ENCODE measurements at regions not wholly inside any gene's neighbourhood (a gene's known extent, or its start where the extent isn't known, plus 50 kb on each side); places are given as distances from the start of the nearest gene placed in this dataset.

DNA sequence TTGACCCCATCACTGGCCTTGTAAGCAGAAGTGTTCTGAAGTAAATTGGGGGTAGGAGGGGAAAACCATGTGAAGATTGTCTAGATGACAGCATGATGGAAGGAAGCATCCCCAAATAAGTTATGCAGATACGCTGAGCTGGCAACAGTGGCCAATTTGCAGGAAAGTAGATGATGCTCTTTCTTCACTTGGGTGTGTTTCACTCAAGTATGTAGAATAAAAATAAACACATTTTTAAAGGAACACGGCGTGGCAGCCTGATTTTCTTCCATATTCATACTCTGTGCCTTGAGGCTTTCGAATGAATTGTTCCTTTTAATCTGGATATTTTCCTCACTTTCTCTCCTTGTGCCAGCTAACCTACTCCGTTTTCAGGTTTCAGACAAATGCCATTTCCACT lies 295.5 kb upstream of the DPYD start:
- TF ChIP-seq, protein P1, sequence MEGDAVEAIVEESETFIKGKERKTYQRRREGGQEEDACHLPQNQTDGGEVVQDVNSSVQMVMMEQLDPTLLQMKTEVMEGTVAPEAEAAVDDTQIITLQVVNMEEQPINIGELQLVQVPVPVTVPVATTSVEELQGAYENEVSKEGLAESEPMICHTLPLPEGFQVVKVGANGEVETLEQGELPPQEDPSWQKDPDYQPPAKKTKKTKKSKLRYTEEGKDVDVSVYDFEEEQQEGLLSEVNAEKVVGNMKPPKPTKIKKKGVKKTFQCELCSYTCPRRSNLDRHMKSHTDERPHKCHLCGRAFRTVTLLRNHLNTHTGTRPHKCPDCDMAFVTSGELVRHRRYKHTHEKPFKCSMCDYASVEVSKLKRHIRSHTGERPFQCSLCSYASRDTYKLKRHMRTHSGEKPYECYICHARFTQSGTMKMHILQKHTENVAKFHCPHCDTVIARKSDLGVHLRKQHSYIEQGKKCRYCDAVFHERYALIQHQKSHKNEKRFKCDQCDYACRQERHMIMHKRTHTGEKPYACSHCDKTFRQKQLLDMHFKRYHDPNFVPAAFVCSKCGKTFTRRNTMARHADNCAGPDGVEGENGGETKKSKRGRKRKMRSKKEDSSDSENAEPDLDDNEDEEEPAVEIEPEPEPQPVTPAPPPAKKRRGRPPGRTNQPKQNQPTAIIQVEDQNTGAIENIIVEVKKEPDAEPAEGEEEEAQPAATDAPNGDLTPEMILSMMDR (IDR thresholded peaks at IDR 0.05) = no peak
- ATAC-seq (ENCODE audit: low FRiP score) = no peak
- no peak for DNase-seq (ENCODE audit: low spot score)

DNA sequence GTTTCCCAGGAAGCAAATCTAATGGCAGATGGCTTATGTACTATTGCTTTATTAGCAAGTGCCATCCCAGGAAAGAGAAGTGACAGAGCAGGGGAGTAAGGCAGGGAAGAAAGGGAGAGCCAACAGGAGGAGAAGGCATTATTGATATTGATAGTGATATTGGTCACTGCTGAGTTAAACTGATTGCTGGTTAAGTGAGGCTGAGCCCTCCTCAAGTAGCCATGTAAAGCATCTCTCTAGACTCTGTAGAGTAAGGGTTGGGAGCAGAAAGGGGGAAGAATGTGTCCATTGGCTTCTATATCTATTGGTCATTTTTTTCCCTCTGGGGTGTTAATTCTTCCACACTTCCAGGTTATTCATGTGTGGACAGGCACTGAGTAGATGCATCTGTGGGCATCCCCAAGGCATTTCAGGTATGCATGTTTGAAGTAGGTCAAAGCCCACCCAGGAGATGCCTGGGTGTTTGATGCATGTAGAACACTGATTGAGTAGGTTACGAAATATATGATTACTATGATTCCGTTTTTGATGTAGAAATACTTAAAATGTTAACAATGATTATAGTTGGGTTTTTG lies 290.5 kb upstream of the DPYD start:
- TF ChIP-seq, protein P1 (IDR thresholded peaks at IDR 0.05) = no peak
- ATAC-seq (ENCODE audit: low FRiP score) = no peak
- no peak for DNase-seq (ENCODE audit: low spot score)

DNA sequence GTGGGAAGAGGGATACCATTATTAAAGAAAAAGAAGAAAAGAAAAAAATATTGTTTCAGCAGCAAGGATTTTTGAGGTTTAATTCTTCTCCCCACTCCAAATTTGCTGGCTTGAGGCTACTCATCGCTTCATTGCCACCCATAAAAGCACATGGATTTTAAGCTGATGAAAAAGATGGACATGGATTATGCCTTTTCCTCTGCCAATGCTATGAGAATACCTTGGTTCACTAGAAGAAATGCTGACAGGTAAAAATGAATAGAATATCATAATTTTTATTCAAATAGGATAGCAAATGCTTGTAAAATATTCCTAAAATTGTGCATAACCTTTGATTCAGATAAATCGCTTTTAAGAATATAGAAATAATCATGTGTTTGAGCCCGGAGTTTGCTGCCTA lies 289.7 kb upstream of the DPYD start:
- ATAC-seq (ENCODE audit: low FRiP score) = no peak
- TF ChIP-seq, protein P1 (IDR thresholded peaks at IDR 0.05) = no peak

DNA sequence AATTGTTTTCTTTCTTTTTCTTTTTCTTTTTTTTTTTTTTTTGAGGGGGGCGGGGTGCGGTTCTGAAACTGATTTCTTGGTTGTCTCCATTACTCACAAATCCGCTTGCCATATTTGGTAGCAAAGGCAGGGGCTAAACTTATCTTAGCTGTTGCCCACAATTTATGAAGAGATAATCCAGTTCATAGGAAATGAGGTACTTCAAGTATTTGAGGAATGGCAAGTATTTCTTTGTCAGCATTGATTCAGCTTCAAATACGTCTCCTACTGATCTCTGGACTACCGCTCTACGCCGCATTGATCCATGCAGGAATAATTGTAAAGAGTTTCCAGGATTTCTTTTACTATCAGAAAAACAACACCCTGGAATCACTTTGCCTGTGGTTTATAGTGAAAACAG lies 289.2 kb upstream of the DPYD start:
- ATAC-seq (ENCODE audit: low FRiP score) (no peak), DNase-seq (ENCODE audit: low spot score) (no peak)
- TF ChIP-seq, protein P1 (IDR thresholded peaks at IDR 0.05) = no peak

More for the DNA sequence above, 289.7 kb upstream of the DPYD start:
- no peak for DNase-seq (ENCODE audit: low spot score)

DNA sequence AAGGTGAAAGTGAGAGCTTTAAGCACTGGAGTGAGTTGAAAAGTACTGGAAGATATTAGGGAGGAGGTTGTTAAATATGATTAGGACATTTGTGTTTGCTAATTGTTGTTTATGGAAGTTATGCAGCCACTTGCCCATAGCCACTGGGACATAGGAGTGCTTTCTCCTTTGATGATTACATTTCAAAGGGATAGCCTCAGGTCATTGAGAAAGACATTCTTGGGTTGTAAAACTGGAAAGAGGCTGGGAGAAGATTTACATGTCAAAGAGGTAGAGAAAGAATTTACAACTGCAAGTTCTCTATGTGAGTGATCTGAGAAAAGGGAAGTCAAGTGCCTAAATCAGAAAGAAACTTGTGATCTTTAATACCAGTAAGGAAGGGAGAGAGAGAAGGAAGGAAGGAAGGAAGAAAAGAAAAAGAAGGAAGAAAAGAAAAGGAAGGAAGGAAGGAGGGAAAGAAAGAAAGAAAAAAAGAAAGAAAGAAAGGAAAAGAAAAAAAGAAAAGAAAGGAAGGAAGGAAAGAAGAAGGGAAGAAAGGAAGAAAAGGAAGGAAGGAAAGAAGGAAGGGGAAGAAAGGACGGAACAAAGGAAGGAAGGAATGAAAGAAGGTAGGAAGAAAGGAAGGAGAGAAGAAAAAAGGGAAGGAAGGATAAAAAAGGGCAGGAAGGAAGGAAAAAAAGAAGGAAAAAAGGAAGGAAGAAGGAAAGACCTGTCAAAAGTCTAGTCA lies 284.6 kb upstream of the DPYD start:
- ATAC-seq (ENCODE audit: low FRiP score) (no peak), DNase-seq (ENCODE audit: low spot score) (no peak)
- TF ChIP-seq, protein P1 (IDR thresholded peaks at IDR 0.05) = no peak

DNA sequence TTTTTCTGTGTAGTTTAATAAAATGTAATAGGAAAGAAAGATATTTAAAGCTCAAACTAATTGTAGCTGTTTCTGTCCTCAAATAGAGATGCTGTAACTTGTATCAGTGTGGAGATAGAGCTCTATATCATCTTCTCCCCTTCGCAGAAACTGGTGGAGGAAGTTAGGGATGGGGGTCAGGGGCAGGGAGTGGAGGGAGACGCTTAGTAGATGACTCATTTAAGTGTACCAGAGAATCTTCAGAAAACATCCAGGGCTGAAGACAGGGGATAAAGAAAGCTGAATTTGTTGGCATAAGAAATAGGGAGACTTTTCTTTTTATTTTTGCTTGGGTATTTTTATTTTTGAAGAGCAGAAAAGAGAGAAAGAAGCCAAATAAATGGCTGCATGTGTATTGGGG lies 282.6 kb upstream of the DPYD start:
- no peak for DNase-seq (ENCODE audit: low spot score)
- ATAC-seq (ENCODE audit: low FRiP score) = no peak
- TF ChIP-seq, protein P1 (IDR thresholded peaks at IDR 0.05) = no peak

DNA sequence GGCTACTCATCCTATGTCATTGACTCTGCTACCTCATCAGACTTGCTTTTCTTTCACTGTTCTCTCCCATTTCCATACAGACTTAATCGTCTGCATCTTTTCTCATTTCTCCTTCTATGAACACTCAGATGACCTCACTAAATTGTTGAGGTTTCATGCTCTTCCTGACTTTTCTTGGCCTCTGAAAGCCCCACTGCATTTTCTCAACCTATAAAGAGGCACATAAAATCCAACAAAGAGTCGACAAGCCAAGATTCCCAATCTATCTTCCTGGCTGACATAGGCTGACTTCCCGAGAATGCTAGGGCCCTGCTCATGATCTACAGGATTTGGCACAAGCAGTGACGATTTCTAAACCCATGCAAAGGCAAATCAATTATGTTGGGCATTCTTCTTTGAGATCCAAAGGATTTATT lies 280.8 kb upstream of the DPYD start:
- no peak for DNase-seq (ENCODE audit: low spot score)
- ATAC-seq (ENCODE audit: low FRiP score) = no peak
- TF ChIP-seq, protein P1 (IDR thresholded peaks at IDR 0.05) = no peak

All from omental fat pad (tissue), 3 donors.